AG10803 (cell line): ENCODE measurements at regions not wholly inside any gene's neighbourhood (a gene's known extent, or its start where the extent isn't known, plus 50 kb on each side); places are given as distances from the start of the nearest gene placed in this dataset.

Experiments
- DNase-seq: peaks from one replicate; pipeline ENCODE4 v3.0.0; 2010; ENCODE audit warnings: low read depth
- H3K4me3 ChIP-seq: 2 replicates; pipeline ENCODE4 v1.5.1; 2011; ENCODE audit warnings: mild to moderate bottlenecking, low read length, control low read depth
- CTCF ChIP-seq: conservative IDR thresholded peaks from 2 replicates; pipeline ENCODE4 v1.5.1; 2011; ENCODE audit warnings: mild to moderate bottlenecking, low read length, control low read depth, inconsistent platforms

GRCh38 chr15:96622714-96623113, 292.2 kb downstream of the NR2F2 start:
- no peak overlapping the region for H3K4me3 ChIP-seq
- no peak for TF ChIP-seq CTCF
- no peak for DNase-seq

GRCh38 chr15:96625256-96625655, 294.8 kb downstream of the NR2F2 start:
- H3K4me3 ChIP-seq, result no peak overlapping the region
- DNase-seq, result no peak
- no peak for TF ChIP-seq CTCF

GRCh38 chr15:96627031-96627568, 296.6 kb downstream of the NR2F2 start:
- no peak overlapping the region for H3K4me3 ChIP-seq
- no peak for DNase-seq
- TF ChIP-seq CTCF, result no peak

- DNase-seq, result no peak
- H3K4me3 ChIP-seq, result no peak overlapping the region
- TF ChIP-seq CTCF, result no peak
These were observed 299.0 kb downstream of the NR2F2 start for GRCh38 chr15:96629511-96629910.

- no peak overlapping the region for H3K4me3 ChIP-seq
- no peak for DNase-seq
- TF ChIP-seq CTCF, result no peak
These were observed 308.3 kb downstream of the NR2F2 start for GRCh38 chr15:96638793-96639192.

GRCh38 chr15:96645796-96646195, 315.3 kb downstream of the NR2F2 start:
- DNase-seq, result no peak
- TF ChIP-seq CTCF, result no peak
- no peak overlapping the region for H3K4me3 ChIP-seq

GRCh38 chr15:96648866-96649265, 318.4 kb downstream of the NR2F2 start:
- H3K4me3 ChIP-seq, result no peak overlapping the region
- TF ChIP-seq CTCF, result no peak
- DNase-seq, result no peak
